NB4 (cell line): ENCODE measurements at regions not wholly inside any gene's neighbourhood (a gene's known extent, or its start where the extent isn't known, plus 50 kb on each side); places are given as distances from the start of the nearest gene placed in this dataset.

ENCODE experiments used
- DNase-seq: peaks from one replicate; pipeline ENCODE4 v3.0.0; 2010; ENCODE audit warnings: low read depth
- H3K4me3 ChIP-seq: one replicate; pipeline ENCODE4 v1.5.1; 2011; ENCODE audit warnings: mild to moderate bottlenecking, low read depth, low read length, moderate library complexity
- MYC ChIP-seq: IDR thresholded peaks from 2 replicates; pipeline ENCODE4 v1.6.1; 2011; ENCODE audit warnings: low read depth, low read length
- POLR2A ChIP-seq: IDR thresholded peaks from 2 replicates; pipeline ENCODE4 v1.6.1; 2011; ENCODE audit warnings: mild to moderate bottlenecking; ENCODE audit not compliant: insufficient read length; ENCODE audit errors: extremely low read depth
- TF ChIP-seq, protein P1 (sequence below): IDR thresholded peaks from 2 replicates; pipeline ENCODE4 v1.6.1; 2011; ENCODE audit warnings: low read depth, low read length
- TF ChIP-seq, protein P2 (sequence below): IDR thresholded peaks from one replicate; pipeline ENCODE4 v1.5.1; 2012; ENCODE audit warnings: low read depth, low read length

- TF ChIP-seq, protein P1, sequence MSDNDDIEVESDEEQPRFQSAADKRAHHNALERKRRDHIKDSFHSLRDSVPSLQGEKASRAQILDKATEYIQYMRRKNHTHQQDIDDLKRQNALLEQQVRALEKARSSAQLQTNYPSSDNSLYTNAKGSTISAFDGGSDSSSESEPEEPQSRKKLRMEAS = no peak
- TF ChIP-seq MYC = no peak
- TF ChIP-seq, protein P2, sequence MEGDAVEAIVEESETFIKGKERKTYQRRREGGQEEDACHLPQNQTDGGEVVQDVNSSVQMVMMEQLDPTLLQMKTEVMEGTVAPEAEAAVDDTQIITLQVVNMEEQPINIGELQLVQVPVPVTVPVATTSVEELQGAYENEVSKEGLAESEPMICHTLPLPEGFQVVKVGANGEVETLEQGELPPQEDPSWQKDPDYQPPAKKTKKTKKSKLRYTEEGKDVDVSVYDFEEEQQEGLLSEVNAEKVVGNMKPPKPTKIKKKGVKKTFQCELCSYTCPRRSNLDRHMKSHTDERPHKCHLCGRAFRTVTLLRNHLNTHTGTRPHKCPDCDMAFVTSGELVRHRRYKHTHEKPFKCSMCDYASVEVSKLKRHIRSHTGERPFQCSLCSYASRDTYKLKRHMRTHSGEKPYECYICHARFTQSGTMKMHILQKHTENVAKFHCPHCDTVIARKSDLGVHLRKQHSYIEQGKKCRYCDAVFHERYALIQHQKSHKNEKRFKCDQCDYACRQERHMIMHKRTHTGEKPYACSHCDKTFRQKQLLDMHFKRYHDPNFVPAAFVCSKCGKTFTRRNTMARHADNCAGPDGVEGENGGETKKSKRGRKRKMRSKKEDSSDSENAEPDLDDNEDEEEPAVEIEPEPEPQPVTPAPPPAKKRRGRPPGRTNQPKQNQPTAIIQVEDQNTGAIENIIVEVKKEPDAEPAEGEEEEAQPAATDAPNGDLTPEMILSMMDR = no peak
- no peak for TF ChIP-seq POLR2A
- no peak for DNase-seq
- H3K4me3 ChIP-seq = no peak overlapping the region
Observed at GRCh38 chr13:44120849-44121755, 241.4 kb downstream of the LACC1 start.

- no peak overlapping the region for H3K4me3 ChIP-seq
- TF ChIP-seq, protein P1 = no peak
- TF ChIP-seq, protein P2 = no peak
- TF ChIP-seq MYC = no peak
- no peak for TF ChIP-seq POLR2A
- no peak for DNase-seq
Observed at GRCh38 chr13:44124352-44124751, 244.6 kb downstream of the LACC1 start.

- no peak for DNase-seq
- no peak overlapping the region for H3K4me3 ChIP-seq
- TF ChIP-seq, protein P1 = no peak
- no peak for TF ChIP-seq MYC
- no peak for TF ChIP-seq POLR2A
- TF ChIP-seq, protein P2 = no peak
Observed at GRCh38 chr13:44125943-44126469, 246.3 kb downstream of the LACC1 start.

DNA sequence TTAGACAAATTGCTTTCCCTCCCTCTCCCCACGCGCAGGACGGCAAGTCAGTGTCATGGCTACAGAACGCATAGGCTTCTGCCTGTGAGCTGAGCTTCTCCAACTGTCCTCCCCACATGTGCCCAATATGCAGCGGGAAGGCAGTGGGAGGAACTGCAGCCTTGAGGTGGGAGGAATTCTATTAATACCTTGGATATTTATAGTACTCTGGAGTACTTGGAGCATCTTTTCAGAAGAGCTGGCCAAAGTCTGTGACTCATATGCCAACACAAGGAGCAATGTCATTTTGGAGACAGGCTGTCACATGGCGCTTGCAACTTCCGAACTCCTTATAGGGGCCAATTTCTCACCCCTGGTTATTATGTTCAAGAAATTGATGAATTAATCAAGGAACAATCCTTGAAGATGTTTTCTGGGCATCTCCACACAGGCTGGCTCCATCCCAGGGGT, 245.0 kb upstream of the SERP2 start:
- no peak for DNase-seq
- H3K4me3 ChIP-seq = no peak overlapping the region
- TF ChIP-seq, protein P2 = no peak
- no peak for TF ChIP-seq POLR2A
- TF ChIP-seq, protein P1 = no peak
- TF ChIP-seq MYC = no peak

DNA sequence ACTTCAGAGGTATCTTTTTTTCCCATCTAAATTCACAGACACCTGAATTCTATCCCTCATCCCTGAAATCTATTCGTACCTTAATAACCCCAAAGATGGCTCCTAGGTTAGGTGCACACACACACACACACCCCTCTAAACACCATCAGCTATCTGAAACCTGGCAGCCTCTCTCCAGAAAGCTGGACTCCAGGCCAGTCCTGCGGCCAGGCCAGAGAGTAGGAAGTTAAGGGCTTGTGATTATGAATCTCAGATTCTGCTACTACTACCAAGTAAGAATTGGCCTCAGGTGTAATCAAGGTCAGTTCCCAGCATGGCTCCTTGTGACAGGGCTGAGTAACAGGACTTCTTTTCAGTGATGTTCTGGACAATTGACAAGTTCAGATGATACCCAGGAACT, 244.2 kb upstream of the SERP2 start:
- no peak overlapping the region for H3K4me3 ChIP-seq
- no peak for DNase-seq
- TF ChIP-seq, protein P1 = no peak
- TF ChIP-seq POLR2A = no peak
- no peak for TF ChIP-seq MYC
- TF ChIP-seq, protein P2 = no peak
